RPMI7951 (cell line): ENCODE measurements at regions not wholly inside any gene's neighbourhood (a gene's known extent, or its start where the extent isn't known, plus 50 kb on each side); places are given as distances from the start of the nearest gene placed in this dataset.

Experiments used
- DNase-seq: peaks from one replicate; pipeline ENCODE4 v3.0.0-alpha.2; 2012; ENCODE audit warnings: low read depth

DNA sequence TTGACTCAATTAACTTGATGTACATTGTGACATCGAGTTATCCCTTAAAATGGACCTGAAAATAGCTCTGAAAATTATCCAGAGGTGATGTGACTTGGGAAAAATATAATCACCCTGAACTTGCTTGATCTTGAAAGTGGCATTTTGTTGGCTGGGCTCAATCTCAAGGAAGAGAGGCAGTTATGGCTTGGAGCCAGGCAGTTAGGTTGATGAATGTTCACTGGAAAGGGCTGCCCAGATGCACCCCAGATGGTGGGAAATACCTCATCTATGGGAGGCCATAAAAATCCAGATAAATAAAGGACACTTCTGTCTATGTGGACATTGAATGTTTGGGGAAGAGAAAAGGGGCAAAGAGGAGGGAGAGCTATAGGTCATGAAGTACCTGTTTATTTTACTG lies 55.7 kb upstream of the OR5AN1 start:
- no peak for DNase-seq

DNA sequence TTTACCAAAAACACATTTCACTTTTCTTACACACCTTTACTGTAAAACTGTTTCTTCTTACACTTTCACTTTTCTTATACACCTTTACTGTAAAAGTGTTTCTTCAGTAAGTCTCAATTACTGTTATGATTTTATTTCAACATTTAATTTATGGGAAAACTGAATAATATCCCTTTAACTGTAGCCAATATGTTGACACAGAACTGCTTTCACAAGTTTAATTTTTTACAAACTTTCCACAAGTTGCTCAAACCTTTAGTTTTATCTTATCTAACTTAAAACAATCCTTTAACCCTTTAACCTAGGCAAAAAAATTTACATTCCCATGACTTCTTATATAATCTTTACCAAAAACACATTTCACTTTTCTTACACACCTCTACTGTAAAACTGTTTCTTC lies 63.3 kb upstream of the OR5AN1 start:
- no peak for DNase-seq

DNA sequence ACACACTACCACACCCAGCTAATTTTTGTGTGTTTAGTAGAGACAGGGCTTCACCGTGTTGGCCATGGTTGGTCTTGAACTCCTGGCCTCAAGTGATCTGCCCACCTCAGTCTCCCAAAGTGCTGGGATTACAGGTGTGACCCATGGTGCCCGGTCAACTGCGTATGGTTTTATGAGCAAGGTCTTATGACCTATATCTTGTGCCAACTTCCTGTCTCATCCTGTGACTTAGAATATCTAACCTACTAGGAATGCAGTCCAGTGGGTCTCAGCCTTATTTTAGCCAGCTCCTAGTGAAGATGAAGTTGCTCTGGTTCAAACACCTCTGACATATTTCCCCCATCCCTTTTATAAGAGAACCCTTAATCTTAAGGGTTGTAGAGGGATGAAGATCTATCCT lies 66.1 kb upstream of the OR5AN1 start:
- DNase-seq = no peak

DNA sequence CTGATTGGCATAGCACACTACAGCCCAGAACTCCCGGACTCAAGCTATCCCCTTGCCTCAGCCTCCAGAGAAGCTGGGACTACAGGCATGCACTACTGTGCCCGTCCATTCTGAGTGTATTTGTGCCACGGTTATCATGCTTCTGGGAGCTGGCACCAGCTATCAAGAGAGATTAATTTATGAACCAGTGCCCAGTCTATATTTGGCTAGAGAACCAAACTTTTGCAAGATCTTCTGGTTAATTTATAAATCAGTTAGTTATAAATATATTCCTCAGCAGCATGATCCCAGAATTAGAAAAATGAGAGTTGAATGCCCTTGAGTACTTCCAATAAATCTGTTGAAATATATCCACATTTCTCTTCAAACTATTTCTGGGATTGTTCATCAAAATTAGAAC lies 67.5 kb upstream of the OR5AN1 start:
- DNase-seq = no peak

DNA sequence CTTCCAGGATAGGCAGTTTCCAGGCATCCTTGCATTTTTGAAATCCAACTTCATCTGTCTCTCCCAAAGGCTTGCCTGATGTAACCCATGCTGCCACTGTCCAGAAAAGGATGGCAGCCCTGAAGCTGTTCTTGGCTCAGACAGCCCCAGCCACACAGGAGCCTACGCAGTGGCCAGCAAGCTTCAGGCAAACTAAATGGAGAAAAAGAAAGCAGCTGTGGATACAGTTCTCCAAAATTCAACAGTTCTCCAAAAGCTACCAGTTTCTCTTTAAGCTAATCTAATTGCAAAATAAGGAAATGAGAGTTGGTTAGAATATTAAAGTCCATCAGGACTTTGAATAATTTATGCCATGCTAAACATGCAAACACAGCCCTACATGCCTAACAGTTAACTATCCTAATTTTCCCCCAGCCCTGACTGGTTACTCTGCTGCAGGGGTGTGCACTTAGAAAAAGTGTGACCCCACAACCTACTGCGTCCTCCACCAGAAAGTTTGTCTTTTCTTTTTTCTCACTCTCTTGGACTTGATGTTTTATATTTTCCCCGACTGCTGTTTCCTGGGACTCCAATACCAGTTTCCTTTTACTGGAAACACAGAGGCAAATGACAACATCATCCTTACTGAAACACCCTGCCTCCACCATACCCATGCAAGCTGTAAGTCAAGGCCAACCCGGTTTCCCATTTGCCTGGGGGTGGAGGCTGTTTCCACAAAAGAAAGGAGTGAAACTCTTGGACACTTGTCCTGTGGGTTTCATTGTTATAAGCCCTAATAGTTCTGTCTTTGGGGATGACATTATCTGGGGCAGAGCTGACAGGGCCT lies 69.1 kb upstream of the OR5AN1 start:
- no peak for DNase-seq

DNA sequence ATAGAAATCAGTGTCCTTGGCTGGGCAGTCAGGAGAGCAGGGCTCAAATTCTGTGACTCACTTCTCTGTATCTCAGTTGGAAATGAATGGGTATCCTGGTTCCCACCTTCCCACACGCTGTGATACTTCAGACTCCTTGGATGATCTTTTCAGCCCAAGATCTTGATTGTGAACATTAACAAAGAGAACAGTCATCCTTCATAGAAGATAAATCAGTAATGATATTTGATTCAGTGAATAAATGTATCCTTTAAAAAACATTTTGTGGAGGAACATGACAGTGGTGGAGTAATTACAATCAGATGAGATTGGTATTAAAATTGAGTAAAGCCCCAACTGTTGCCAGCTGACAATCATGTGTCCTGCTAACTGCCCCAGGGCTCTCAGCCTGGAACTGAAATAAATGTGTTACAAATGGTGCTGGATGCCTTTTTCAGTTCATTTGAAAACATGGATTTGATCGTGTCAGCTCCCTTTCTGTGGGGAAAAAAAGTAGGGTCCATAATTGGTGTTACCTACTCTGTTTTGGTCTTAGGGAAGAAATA lies 72.9 kb upstream of the OR5AN1 start:
- DNase-seq = no peak

DNA sequence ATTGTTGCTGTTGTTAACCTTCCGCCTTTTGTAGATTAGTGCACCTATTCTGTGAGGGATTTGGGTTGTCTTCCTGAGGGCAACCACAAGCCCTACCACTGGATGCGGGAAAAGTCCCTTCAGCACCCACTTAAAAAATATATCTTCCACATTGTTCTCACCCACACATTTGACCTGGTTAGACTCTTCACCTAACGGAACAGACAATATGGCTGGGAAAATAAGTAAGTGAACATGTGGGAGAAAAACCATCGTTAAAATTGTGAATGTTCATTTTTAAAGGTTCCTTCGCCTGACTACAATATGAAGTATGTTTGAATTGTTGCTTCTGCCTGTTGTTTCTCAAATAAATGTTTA lies 72.0 kb upstream of the MPEG1 start:
- no peak for DNase-seq

DNA sequence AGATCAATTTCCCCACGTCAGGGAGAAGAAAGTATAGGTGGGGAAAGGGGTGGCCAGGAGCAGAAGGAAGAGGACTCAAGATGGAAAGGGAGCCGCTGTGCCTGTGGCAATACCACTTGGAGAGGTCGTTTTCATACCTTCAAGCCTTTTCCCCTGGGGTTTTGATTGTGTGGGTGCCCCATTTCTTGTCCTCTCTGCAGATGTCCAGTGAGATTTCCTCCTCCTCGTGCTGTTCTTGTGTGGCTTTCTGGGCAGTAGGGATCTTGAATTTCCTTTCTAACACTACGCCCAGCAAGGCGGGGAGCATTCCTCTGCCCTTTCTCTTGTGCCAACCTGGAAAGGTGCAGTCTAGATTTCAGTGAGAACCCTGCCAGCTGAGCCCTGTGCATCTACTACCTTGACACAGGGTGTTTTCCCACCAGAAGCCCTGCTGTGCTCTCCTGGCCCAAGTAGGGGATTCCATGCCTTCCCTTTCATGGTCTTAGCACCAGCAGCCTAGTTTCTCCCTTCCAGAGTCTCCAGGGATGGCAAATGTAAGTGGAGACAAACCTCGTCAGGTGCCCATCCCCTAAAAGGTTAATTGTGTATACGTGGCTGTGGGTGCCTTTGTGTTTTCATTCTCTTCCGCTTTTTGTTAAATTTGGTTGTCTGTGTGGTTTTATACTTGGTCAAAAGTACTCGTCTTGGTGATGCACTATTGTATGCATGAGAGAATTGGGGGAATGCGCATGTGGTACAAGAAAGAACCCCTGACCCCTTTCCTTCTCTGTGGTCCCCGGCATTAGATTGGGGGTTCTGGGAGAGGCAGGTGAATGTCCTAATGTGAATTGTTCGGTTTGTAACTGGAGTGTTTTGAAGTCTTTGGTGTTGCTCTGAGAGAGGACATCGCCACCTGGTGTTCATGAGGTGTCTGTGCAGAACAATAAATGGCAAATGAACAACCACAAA lies 71.4 kb upstream of the MPEG1 start:
- peak; percentile 34 for DNase-seq

DNA sequence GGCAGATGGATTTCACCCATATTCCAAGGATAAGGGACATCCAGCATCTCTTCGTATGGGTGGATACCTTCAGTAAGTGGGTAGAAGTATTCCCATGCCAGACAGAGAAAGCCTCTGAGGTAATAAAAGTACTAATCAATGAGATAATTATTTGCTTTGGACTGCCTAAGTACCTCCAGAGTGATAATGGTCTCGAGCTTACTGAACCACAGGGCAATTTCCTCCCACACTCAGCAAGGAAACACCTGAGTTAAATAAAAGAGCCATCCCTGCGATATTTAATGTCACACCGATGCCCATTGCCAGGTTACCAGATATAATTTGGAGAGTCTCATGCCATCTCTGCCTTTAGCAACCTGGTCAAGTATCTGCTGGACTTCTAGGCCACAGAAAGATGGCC lies 70.6 kb upstream of the MPEG1 start:
- DNase-seq = no peak

DNA sequence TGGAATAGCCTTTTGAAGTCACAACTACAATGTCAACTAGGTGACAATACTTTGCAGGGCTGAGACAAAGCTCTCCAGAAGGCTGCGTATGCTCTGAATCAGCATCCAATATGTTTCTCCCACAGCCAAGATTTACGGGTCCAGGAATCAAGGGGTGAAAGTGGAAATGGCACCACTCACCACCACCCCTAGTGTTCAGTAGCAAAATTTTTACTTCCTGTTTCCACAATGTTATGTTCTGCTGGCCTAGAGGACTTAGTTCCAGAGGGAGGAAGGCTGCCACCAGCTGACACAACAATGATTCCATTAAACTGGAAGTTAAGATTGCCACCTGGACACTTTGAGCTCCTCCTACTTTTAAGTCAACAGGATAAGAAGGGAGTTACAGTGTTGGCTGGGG lies 68.5 kb upstream of the MPEG1 start:
- no peak for DNase-seq

DNA sequence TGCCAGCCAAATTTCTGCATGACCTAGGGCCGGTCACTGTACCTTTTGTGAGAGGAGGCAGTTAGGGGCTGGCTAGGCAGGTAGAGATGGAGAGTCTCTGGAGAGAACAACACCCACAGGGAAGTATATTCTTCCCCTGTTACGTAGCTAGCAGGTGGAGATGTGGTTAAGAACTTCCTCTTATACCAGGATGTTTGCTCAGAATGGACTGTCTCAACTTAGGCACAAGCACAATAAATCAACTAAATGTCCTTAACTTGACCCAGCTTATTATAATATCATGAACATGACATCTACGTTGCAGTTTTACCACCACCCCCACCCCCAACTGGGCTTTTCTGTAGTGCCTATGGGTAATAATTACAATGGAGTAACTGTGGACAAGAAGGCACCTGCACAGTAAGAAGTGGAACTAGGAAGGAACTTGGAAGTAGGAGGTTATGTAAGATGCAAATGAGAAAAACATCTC lies 60.7 kb upstream of the MPEG1 start:
- DNase-seq = no peak

DNA sequence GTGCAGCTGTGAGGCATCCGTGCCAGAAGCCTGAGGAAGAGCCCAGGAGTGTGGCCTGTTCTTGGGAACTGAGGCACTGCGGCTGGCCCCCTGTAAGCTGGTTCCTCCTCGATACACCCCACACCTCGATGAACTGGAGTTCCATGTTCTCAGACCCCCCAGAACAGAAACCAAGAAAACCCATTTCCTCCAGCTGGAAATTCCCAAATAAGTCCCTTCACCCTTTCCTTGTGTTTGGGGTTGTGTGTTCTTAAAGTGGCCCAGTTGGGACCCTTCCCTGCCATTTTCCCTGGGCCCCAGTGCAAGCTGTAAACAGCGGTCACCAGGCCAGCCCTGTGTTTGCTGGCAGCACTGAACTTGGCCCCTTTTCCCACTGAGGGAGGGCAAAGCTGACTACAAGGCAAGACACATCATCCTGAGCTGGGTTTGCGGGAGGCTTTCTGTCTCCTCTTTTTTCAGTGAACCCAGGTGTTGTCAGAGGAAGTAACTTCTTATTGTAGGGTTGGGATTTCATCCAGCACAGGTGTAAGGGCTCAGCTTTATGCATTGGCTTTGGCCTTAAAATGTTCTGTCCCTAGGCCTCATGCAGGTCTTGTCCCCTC lies 60.1 kb upstream of the MPEG1 start:
- no peak for DNase-seq

DNA sequence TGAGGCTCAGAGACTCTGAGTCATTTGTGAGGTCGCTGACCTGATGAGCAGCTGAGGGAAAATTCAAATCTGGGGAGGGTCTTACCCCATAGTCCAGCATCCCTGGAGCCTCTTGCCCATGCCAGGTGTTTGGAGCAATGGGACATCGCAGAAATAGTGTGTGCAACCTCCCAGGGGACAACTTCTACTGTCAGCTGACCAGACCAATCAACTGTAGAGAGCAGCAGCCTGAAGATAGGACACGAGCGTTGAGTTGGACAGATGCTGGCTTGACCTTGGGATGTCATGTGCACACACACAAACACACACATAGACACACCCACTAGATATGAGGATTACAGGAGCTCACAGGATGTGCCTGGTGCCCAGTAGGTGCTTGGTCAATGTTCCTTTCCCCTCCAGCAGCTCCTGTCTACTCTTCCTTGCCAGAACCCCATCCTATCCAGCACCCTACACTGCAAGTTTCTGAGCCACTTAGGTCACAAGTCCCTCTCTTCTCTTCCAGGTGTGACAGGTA lies 59.1 kb upstream of the MPEG1 start:
- no peak for DNase-seq

DNA sequence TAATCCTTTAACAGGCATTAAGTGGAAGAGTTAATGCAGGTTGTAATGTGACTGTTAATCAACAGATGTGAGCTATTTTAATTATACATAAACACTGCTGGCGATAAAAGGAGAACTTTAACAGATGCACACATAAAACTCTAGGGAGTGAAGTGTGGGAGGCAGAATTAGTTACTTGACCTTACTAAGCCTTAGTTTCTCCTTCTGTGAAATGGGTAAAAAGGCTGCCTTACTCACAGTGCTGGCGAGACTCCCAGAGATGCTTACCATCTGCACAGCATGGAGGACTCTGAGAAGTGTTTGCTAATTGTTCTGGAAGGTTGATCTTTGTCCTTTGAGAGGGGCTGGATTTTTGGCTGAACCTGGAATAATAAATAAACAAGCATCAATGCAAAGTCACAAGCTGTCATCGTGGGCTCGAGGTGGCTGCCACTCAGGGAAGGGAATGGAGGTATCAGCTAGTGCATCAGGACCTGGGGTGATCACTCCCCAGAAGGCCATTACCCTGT lies 58.6 kb upstream of the MPEG1 start:
- DNase-seq = no peak

DNA sequence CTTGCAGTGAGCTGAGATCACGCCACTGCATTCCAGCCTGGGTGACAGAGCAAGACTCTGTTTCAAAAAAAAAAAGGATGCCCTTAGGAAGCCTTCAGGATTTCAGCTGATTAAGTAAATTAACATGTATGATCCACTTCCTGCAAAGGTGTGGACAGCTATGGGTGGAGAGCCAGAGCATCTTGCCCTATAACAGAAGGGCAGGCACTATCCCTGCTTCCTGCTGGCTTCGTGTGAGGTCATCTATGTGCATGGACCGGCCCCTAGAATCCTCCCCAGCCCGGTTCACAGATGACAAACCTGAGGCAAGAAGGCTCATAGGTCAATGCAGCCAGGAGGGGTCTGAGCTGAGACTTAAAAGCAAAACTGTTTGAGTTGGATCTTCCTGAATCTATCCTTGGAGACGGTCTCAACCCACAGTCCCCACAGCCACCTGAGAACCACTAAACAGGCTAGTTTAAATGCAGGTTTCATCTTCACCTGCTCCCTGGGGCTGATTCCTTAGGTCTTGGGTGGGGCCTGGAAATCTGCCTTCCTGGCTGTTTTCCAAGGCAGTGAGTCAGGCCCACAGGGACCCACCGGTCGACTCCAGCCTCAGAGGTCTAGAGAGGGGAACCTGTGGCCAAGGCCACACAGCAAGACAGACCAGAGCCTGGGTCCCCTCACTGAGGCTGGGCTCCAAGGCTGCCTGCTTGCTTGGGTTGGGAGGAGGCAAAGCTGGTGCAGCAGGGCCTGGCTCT lies 55.2 kb upstream of the MPEG1 start:
- no peak for DNase-seq

DNA sequence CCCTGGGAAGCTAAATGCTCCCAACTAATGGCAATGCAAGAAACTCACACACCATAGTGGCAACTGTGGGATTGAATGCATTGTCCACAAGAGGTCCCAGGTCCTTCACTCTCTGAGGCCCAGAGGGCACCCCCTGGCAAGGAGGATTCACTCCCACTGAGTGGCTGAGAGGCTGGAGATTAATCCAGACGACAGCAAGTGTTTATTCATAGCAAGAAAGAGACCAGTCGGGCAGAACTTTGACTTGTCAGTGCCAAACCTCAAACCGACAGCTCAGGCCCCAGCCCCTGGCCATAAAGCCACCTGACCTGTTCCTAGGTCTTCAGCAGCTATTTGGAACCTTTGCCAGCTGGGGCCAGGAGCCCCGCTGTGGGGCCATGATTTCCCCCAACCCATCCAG lies 54.5 kb upstream of the MPEG1 start:
- DNase-seq = no peak

DNA sequence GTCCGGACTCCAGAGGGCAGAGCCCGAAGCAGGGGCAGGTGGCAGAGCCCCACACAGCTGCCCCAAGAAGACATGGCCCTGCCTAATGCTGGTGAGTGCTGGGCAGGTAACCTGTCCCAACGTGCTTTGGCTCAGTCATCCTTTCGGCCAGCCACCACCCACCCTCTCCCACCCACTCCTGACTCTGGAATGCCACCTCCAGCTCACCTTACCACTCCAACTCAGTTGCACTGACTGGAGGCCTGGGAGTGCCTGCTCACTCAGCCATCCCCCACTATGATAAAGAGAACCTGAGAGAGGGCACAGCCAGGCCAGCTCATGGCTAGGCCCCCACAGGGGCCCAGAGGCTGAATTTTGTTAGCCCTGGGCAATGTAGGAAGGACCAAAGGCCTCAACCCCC lies 53.8 kb upstream of the MPEG1 start:
- DNase-seq = no peak

DNA sequence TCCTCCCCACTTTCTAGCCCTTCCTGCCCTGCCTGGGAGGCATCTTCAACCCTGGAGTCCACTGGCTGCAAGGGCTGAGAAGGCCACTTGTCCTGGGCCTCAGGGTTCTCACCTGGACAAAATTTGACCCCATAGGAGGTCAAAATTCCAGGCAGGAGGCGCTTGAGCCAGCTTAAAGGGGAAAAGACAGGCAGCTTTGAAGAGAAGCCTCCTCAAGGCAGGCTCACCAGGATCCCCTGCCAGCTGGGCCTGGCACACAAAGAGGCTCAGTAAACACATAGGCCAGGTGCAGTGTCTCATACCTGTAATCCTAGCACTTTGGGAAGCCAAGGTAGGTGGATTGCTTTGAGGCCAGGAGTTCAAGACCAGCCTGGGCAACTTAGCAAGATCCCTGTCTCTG lies 53.0 kb upstream of the MPEG1 start:
- no peak for DNase-seq

DNA sequence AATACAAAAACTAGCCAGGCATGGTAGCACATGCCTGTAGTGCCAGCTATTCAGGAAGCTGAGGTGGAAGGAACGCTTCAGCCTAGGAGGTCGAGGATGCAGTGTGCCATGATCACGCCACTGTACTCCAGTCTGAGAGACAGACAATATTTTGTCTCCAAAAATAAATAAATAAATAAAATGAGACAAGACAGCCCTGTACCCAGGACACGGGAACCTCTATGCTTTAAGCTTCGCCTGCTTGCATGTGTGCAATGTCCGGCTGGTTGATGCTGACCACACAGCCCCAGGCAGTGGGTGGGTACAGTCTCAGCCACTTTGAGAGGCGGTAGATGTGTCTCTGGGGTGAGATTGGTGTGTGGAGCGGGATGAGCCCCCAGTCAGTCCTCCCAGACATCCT lies 52.0 kb upstream of the MPEG1 start:
- DNase-seq = peak; percentile 31

DNA sequence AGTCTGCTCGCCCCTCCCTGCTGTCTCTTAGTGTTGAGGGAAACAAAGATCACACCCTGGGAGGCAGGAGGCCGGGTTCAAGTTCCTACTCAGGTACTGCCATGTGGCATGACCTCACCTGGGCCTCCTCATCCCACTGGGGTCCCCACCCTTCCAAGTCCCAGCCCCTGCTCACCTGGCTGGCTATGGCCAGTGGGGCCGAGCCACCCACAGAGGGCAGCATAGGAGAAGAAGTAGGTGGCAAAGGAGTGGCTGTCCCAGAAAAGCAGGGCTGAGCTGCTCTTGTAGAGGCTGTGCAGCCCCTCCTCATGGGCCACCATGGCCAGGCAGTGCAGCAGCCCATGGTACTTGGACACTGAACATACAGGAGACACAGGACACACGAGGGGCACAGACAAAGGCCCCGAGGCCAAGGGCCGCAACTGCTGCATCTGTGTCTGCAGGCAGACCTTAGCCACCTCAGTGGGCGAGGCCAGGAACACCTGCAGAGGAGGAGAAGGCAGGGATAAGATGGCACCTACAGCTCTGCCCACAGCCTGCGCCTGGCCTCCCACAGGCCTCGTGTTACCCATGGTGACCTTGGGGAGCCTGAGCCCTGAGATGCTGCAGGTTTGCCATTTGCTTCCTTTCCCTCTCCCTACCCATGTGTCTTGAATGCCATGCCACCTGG lies 50.6 kb upstream of the MPEG1 start:
- no peak for DNase-seq
